Small intestine (tissue), 7 donors: ENCODE measurements at regions not wholly inside any gene's neighbourhood (a gene's known extent, or its start where the extent isn't known, plus 50 kb on each side); places are given as distances from the start of the nearest gene placed in this dataset.

Experiments
- DNase-seq, 2 donors: peaks; one replicate each; pipeline versions ENCODE4 v3.0.0 to v3.0.0-alpha.2; 2013
- FAIRE-seq: peaks from 2 replicates; lab custom pipeline; 2012; peaks lifted over from hg19 to GRCh38; lab: Jason Lieb, UNC
- H3K27ac ChIP-seq, 3 donors: one replicate each; pipeline ENCODE4 v1.5.1; 2013; ENCODE audit warnings: low read length in 2 of 3, mild to moderate bottlenecking in 2 of 3, control low read depth in 1 of 3, inconsistent platforms in 1 of 3, low read depth in 1 of 3, moderate library complexity in 1 of 3
- H3K27me3 ChIP-seq, 3 donors: one replicate each; pipeline ENCODE4 v1.6.1; 2013; ENCODE audit warnings: low read length in 3 of 3, inconsistent platforms in 1 of 3; ENCODE audit not compliant: control insufficient read depth in 3 of 3, insufficient read depth in 3 of 3
- H3K36me3 ChIP-seq, 3 donors: one replicate each; pipeline ENCODE4 v1.6.1; 2013; ENCODE audit warnings: low read length in 3 of 3, inconsistent platforms in 1 of 3, low read depth in 1 of 3, mild to moderate bottlenecking in 1 of 3, moderate library complexity in 1 of 3; ENCODE audit not compliant: control insufficient read depth in 3 of 3, insufficient read depth in 2 of 3
- H3K4me1 ChIP-seq, 3 donors: one replicate each; pipeline ENCODE4 v1.6.1; 2013; ENCODE audit warnings: low read length in 2 of 3, inconsistent platforms in 1 of 3, low read depth in 1 of 3, mild to moderate bottlenecking in 1 of 3, moderate library complexity in 1 of 3; ENCODE audit not compliant: control insufficient read depth in 3 of 3, insufficient read depth in 2 of 3
- H3K4me3 ChIP-seq, 3 donors: one replicate each; pipeline ENCODE4 v1.5.1; 2013; ENCODE audit warnings: low read length in 3 of 3, control low read depth in 1 of 3, inconsistent platforms in 1 of 3, low read depth in 1 of 3, mild to moderate bottlenecking in 1 of 3, moderate library complexity in 1 of 3
- H3K9me3 ChIP-seq, 2 donors: one replicate each; pipeline ENCODE4 v1.6.1; 2013; ENCODE audit warnings: low read depth in 1 of 2, low read length in 1 of 2; ENCODE audit not compliant: control insufficient read depth in 2 of 2, insufficient read depth in 1 of 2
- WGBS, 3 donors: extraction: QIAGEN DNeasy Blood & Tissue Kit; methylation state at CpG; one replicate each; pipeline ENCODE4 v1.1.7; 2013; 5-methylcytosine and 5-hydroxymethylcytosine counted together
- donor health status: healthy with polysubstance abuse.
- donor health status: control.
- donor health status: control.
- donor health status: Bipolar disorder and iron deficiency.
- donor health status: healthy.

DNA sequence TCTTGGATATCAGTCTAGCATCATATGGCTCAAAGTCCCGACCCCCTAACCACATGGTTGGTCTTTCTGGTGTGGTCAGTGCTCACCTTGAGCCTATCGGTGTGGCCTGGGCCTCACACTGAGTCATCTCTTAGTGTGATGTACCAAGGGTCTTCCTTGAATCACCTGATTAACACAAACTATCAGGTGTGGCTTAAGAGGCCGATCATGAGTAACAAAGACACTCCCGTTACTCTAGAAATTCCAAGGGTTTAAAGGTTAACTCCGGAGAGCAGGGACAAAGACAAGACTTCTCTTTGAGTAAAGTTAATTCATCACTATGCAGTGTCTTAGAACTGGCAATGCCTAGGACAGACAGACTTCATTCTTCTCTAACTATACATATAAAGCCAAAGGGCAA lies 52.3 kb upstream of the ARMC3 start:
- no peaks in the 10 kb centered on the region for H3K36me3 ChIP-seq
- no peaks in the 10 kb centered on the region for H3K4me1 ChIP-seq
- H3K27ac ChIP-seq, result no peak overlapping the region
- 35 to 77% (median 41%) methylated on average over 5 of the region's 5 CpGs for whole genome bisulfite sequencing, 3 donors
- H3K9me3 ChIP-seq, result no peaks in the 10 kb centered on the region
- DNase-seq, result peak; percentile 11 to 30
- H3K4me3 ChIP-seq, result no peak overlapping the region
- no peak for FAIRE-seq
- H3K27me3 ChIP-seq, result peaks cover 0 to 2% (median 0%) of the 10 kb centered on the region in 3 donors

- no peak for FAIRE-seq
- Histone ChIP-seq H3K9me3 (no peaks in the 10 kb centered on the region), H3K4me1 (no peaks in the 10 kb centered on the region), H3K27me3 (peaks cover 0 to 2% (median 0%) of the 10 kb centered on the region in 3 donors), H3K36me3 (no peaks in the 10 kb centered on the region), H3K4me3 (no peak overlapping the region), H3K27ac (no peak overlapping the region)
- WGBS, 3 donors, result 85 to 93% (median 89%) methylated on average over 7 of the region's 7 CpGs
- no peak for DNase-seq
Measured at GRCh38 chr10:22874189-22874854, 53.5 kb upstream of the ARMC3 start.

GRCh38 chr10:22856444-22857074 lies 71.3 kb upstream of the ARMC3 start:
- H3K4me1 ChIP-seq, result no peaks in the 10 kb centered on the region
- H3K4me3 ChIP-seq, result no peak overlapping the region
- no peak overlapping the region for H3K27ac ChIP-seq
- no peaks in the 10 kb centered on the region for H3K9me3 ChIP-seq
- no peaks in the 10 kb centered on the region for H3K36me3 ChIP-seq
- no peak for FAIRE-seq
- WGBS, 3 donors, result 90 to 95% (median 92%) methylated on average over 2 of the region's 2 CpGs
- DNase-seq, result no peak
- no peaks in the 10 kb centered on the region for H3K27me3 ChIP-seq

GRCh38 chr10:22854935-22855421 lies 72.9 kb upstream of the ARMC3 start:
- no peak for FAIRE-seq

GRCh38 chr10:22853906-22854447 lies 73.9 kb upstream of the ARMC3 start:
- WGBS, 3 donors, result 76 to 84% (median 83%) methylated on average over 5 of the region's 5 CpGs
- Histone ChIP-seq H3K4me1 (no peaks in the 10 kb centered on the region), H3K27ac (no peak overlapping the region), H3K36me3 (no peaks in the 10 kb centered on the region), H3K27me3 (no peaks in the 10 kb centered on the region), H3K4me3 (no peak overlapping the region), H3K9me3 (no peaks in the 10 kb centered on the region)
- FAIRE-seq (no peak), DNase-seq (no peak)

More at GRCh38 chr10:22854935-22855421, 72.9 kb upstream of the ARMC3 start:
- no peak overlapping the region for H3K27ac ChIP-seq
- no peaks in the 10 kb centered on the region for H3K9me3 ChIP-seq
- H3K4me3 ChIP-seq, result no peak overlapping the region
- WGBS, 3 donors, result 54 to 61% (median 57%) methylated on average over 4 of the region's 4 CpGs
- H3K4me1 ChIP-seq, result no peaks in the 10 kb centered on the region
- DNase-seq, result no peak
- H3K27me3 ChIP-seq, result no peaks in the 10 kb centered on the region
- no peaks in the 10 kb centered on the region for H3K36me3 ChIP-seq

GRCh38 chr10:22852712-22853353 lies 75.0 kb upstream of the ARMC3 start:
- no peak overlapping the region for H3K4me3 ChIP-seq
- WGBS, 3 donors, result 46 to 76% (median 63%) methylated on average over 6 of the region's 6 CpGs
- H3K36me3 ChIP-seq, result no peaks in the 10 kb centered on the region
- FAIRE-seq, result no peak
- no peak for DNase-seq
- no peaks in the 10 kb centered on the region for H3K9me3 ChIP-seq
- H3K27ac ChIP-seq, result no peak overlapping the region
- no peaks in the 10 kb centered on the region for H3K27me3 ChIP-seq
- H3K4me1 ChIP-seq, result no peaks in the 10 kb centered on the region

DNA sequence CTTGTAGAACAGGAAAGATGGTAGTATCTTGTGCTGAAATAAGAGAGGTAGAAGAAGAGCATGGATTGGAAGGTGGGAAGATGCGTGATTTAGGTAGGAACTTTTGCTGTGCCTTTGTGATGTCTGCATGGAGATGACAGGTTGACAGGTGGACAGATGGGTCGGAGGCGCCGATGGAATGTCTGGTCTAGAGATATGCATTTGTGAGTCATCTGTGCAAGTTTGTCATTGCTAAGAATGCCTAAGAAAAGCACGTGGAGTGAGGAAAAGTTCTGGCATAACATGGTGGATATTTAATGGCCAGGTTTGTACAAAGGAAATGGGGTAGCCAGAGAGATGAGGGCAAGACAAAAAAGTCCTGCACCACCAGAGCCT lies 76.0 kb upstream of the ARMC3 start:
- Histone ChIP-seq H3K27me3 (no peaks in the 10 kb centered on the region), H3K4me1 (no peaks in the 10 kb centered on the region), H3K27ac (no peak overlapping the region), H3K9me3 (no peaks in the 10 kb centered on the region), H3K4me3 (no peak overlapping the region), H3K36me3 (no peaks in the 10 kb centered on the region)
- WGBS, 3 donors, result 91 to 92% (median 92%) methylated on average over 5 of the region's 5 CpGs
- DNase-seq, result no peak
- no peak for FAIRE-seq

DNA sequence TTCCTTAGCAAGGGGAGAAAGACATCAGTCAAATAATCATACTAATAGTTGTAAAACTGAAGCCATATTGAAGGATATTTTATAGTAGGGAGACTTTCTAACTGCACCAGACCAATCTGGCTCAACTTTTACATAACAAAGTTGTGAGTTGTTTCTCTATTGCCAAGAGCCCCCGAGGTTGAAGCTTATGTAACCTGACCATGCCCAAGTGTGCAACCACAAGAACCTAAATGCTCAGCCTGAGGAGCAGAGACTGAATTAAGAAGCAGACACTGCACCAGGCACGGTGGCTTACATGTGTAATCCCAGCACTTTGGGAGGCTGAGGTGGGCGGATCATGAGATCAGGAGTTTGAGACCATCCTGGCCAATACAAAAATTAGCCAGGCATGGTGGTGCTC lies 77.3 kb upstream of the ARMC3 start:
- Histone ChIP-seq H3K4me3 (no peak overlapping the region), H3K36me3 (no peaks in the 10 kb centered on the region), H3K9me3 (no peaks in the 10 kb centered on the region), H3K4me1 (no peaks in the 10 kb centered on the region), H3K27me3 (no peaks in the 10 kb centered on the region), H3K27ac (no peak overlapping the region)
- FAIRE-seq, result no peak
- DNase-seq, result no peak
- WGBS, 3 donors, result 77 to 90% (median 85%) methylated on average over 3 of the region's 3 CpGs
